Hepatic stellate cell (primary cell): ENCODE measurements at regions not wholly inside any gene's neighbourhood (a gene's known extent, or its start where the extent isn't known, plus 50 kb on each side); places are given as distances from the start of the nearest gene placed in this dataset.

Experiments
- DNase-seq: peaks from one replicate; pipeline ENCODE4 v3.0.0; 2011; ENCODE audit warnings: low spot score

GRCh38 chr9:95615246-95615645, 98.5 kb upstream of the PTCH1 start:
- no peak for DNase-seq

- no peak for DNase-seq
Observed at GRCh38 chr9:95613670-95614069, 96.9 kb upstream of the PTCH1 start.

GRCh38 chr9:95611354-95611753, 94.6 kb upstream of the PTCH1 start:
- DNase-seq = no peak

- no peak for DNase-seq
Observed at GRCh38 chr9:95610006-95610785, 93.4 kb upstream of the PTCH1 start.

- DNase-seq = no peak
Observed at GRCh38 chr9:95609426-95609825, 92.7 kb upstream of the PTCH1 start.

- no peak for DNase-seq
Observed at GRCh38 chr9:95608341-95608740, 91.6 kb upstream of the PTCH1 start.

GRCh38 chr9:95607507-95607906, 90.7 kb upstream of the PTCH1 start:
- no peak for DNase-seq

- DNase-seq = no peak
Observed at GRCh38 chr9:95606489-95607350, 89.9 kb upstream of the PTCH1 start.

GRCh38 chr9:95605816-95606488, 89.2 kb upstream of the PTCH1 start:
- no peak for DNase-seq

GRCh38 chr9:95605101-95605500, 88.3 kb upstream of the PTCH1 start:
- DNase-seq = no peak

- DNase-seq = no peak
Observed at GRCh38 chr9:95598236-95598635, 81.5 kb upstream of the PTCH1 start.

GRCh38 chr9:95595721-95596295, 79.0 kb upstream of the PTCH1 start:
- DNase-seq = no peak

- DNase-seq = no peak
Observed at GRCh38 chr9:95592931-95593330, 76.2 kb upstream of the PTCH1 start.

- DNase-seq = no peak
Observed at GRCh38 chr9:95588724-95589588, 72.2 kb upstream of the PTCH1 start.

- no peak for DNase-seq
Observed at GRCh38 chr9:95587021-95587964, 70.5 kb upstream of the PTCH1 start.

- DNase-seq = no peak
Observed at GRCh38 chr9:95586326-95586725, 69.6 kb upstream of the PTCH1 start.

GRCh38 chr9:95585824-95586223, 69.1 kb upstream of the PTCH1 start:
- no peak for DNase-seq

GRCh38 chr9:95584176-95584575, 67.4 kb upstream of the PTCH1 start:
- no peak for DNase-seq

GRCh38 chr9:95581900-95582299, 65.1 kb upstream of the PTCH1 start:
- DNase-seq = no peak
